Stimulated activated naive CD8-positive, alpha-beta T cell treated with anti-CD3 and anti-CD28 coated beads, Interleukin-15, Interleukin-2, amounts not matched to agents 100 U/mL and 50 U/mL, for 24 hours (primary cell): ENCODE measurements at regions not wholly inside any gene's neighbourhood (a gene's known extent, or its start where the extent isn't known, plus 50 kb on each side); places are given as distances from the start of the nearest gene placed in this dataset.

Experiments used
- ATAC-seq: fragments of 150-1000 bp; cut with Tn5 transposase; one replicate; pipeline ENCODE4 v1.10.0; 2021
- DNase-seq: peaks from one replicate; pipeline ENCODE4 v3.0.0; 2021

GRCh38 chr6:163906006-163906710, 491.6 kb downstream of the QKI start:
- ATAC-seq (no peak), DNase-seq (no peak)

DNA sequence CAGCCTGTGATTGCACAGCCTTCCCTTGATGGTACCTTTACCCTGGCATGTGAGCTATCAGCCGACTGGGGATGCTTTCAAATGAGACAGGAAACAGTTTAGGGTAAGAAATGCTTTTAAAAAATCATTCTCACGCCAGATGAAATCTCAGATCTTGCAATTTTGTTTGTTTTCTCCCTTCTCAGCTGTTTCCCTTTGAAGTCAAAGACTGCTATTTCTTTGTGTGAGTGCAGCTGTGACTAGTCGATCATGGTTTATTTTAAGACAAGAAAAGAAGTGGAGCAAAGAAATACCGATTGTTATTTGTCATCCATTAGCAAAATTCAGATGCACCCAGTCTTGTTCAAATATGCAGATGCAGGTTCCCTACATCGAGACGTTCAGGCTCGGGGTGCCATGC, 489.7 kb downstream of the QKI start:
- ATAC-seq (no peak), DNase-seq (no peak)

DNA sequence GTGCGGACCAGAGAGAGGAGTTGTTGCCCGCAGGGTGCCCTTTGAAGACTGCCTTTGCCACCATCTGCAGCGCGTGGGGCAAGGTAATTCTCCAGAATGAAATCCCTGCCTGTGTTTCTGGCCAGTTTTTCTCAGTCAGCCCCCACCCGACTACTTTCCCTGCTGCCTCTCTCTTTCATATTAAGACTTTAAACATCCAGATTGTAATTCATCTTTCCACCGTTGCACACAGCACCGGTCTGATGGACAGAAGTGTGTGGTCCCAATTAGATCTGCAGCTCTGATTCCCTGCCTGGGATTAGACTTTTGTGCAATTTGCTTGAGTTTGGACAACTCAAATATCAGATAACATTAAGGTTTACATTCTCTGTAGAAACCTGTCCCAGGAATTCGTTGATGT, 489.0 kb downstream of the QKI start:
- no peak for ATAC-seq
- DNase-seq = no peak

DNA sequence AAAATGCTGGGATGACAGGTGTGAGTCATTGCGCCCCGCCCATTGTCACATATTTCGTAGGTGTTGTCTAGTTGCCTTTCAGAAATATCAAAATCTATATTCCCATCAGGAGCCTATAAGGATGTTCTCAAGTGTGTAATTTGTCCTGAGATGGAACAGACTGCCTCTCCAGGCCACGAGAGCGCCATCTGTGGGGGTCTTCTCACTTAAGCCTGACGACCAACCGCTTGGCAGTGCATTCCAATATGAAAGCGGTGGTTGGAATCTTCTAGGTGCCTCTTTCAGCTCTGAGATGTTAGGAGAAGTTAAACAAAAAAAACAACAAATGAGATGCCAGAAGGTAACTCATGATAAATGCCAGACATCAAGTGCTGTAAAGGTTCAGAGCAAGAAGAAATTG, 488.5 kb downstream of the QKI start:
- DNase-seq (no peak), ATAC-seq (no peak)

DNA sequence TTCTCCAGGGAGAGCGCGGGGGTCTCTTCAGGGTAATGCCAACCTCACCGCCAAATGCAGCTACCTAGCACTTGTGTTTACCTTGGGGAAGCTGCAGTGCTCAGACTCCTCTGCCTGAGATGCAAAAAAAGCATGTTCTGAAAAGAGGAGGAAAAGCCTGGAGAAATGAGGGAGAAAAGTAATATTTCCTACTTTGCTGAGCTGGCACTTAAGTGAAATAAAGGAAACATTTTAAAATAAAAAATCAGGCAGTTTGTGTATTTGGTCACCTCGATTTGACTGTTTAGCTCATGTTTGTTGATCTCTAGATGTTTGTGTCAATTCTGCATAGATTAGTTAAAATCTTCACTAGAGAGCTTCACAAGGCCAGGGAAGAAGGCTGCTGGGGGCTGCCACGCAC, 487.2 kb downstream of the QKI start:
- ATAC-seq (no peak), DNase-seq (no peak)

DNA sequence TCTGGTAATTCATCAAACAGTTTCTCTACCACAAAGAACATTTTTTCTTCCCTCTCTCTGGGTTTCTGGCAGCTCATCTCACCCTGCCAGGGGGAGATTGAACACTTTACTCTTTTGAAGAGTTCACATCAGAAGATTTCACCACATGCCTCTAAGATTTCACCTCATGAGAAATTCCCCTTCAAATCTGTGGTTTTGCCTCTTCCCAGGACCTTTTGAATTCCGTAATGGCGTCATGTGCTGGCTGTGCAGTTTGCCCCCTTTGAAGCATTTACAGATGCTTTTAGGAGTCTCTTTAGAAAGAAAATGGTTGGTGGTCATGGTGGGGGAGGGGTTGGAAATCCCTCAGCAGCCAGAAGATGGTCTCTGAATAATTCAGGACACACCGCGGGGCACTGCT, 486.1 kb downstream of the QKI start:
- DNase-seq (no peak), ATAC-seq (no peak)

DNA sequence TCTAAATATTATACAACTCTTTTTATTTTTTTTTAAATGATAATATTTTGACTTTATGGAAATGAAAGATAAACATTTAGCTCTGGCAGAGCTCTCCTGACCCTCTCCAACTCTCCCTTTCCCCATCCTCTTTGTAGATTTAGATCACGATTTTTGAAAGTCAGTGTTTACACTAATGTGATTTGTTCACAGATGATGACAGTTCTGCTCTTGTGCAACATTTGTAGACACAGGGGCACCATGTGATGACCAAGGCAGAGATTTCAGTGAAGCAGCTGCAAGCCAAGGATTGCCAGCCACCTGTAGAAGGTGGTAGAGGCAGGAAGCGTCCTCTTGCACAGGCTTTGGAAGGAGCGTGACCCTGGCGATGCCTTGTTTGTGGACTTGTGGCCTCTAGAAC, 483.2 kb downstream of the QKI start:
- ATAC-seq (no peak), DNase-seq (no peak)

DNA sequence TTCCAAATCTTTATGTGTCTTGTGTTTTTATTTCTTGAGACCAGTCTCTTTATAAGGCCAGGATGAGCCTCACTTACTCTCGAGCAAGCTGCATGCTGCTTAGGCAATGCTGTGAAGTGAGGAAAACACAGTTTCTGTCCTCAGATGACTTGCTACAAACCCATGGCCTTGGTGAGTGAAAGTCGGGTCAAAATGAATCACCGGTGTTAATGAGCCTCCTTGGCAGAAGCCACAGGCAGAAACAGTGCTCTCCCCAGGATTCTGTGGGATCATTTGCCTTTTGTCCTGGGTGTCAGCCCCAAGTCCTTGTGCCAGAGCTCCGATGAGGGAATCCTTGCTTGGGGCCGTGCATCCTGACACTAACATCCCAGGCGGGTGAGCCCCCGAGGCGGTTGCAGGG, 482.5 kb downstream of the QKI start:
- no peak for DNase-seq
- no peak for ATAC-seq

GRCh38 chr6:163895162-163895561, 480.6 kb downstream of the QKI start:
- DNase-seq (no peak), ATAC-seq (no peak)

- DNase-seq (no peak), ATAC-seq (no peak)
These were observed 479.2 kb downstream of the QKI start for GRCh38 chr6:163893609-163894189.

GRCh38 chr6:163892824-163893561, 478.5 kb downstream of the QKI start:
- DNase-seq = no peak
- no peak for ATAC-seq

DNA sequence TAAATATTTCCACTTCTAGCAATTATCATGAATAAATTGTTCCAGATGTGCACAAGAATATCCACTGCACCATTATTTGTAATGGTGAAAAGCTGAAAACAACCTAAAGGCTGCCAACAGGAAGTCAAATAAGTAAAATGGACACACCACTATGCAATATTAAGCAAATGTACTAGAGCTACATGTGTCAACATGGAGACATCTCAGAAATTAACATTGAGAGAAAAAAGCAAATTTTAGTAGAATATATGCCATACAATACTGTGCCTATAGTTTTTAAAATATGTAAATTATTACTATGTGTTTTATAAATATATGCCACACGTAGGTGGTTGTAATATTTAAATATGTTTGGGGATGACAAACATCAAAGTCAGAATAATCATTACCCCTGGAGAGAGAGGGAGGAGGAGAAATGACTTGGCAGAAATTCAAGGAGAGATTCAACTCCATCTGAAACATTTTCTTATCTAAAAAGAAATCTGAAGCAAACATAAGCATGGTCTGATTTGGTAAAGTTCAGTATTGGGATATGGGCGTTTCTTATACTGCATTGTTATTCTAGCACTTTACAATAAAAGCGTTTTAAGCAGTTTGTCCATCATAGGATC, 475.5 kb downstream of the QKI start:
- no peak for DNase-seq
- no peak for ATAC-seq

DNA sequence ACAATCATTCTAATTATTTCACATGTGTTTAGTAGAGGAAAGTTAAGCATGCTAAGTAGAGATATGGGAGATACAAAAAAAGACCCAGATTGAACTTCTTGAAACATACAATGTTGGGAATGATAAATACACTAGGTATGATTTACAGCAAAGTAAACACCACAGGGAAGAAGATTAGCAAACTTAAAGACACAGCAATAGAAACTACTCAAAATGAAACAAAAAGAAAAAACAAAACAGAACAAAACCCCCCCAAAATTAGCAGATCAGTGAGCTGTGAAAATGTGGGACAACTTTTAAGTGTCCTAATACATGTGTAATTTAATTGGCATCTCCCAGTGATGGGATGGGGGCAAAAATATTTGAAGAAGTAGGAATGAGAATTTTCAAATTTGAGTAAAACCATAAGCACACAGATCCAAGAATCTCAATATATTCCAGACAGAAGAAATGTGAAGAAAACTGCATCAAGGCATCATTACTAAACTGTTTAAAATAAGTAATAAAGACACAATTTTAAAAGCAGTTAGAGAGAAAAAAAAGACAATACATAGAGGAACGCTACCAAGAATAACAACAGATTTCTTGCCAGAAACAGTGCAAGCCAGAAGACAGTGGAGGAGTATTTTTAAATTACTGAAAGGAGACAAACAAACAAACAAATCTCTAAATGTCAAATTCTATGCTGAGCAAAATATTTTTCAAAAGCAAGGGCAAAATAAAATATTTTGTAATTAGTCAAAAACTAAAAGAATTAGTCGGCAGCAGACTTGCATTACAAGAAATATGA, 473.7 kb downstream of the QKI start:
- DNase-seq (no peak), ATAC-seq (no peak)

GRCh38 chr6:163886428-163886827, 471.9 kb downstream of the QKI start:
- DNase-seq (no peak), ATAC-seq (no peak)

- ATAC-seq (no peak), DNase-seq (no peak)
These were observed 469.5 kb downstream of the QKI start for GRCh38 chr6:163883984-163884383.

- ATAC-seq = no peak
- no peak for DNase-seq
These were observed 464.2 kb downstream of the QKI start for GRCh38 chr6:163878698-163879097.

DNA sequence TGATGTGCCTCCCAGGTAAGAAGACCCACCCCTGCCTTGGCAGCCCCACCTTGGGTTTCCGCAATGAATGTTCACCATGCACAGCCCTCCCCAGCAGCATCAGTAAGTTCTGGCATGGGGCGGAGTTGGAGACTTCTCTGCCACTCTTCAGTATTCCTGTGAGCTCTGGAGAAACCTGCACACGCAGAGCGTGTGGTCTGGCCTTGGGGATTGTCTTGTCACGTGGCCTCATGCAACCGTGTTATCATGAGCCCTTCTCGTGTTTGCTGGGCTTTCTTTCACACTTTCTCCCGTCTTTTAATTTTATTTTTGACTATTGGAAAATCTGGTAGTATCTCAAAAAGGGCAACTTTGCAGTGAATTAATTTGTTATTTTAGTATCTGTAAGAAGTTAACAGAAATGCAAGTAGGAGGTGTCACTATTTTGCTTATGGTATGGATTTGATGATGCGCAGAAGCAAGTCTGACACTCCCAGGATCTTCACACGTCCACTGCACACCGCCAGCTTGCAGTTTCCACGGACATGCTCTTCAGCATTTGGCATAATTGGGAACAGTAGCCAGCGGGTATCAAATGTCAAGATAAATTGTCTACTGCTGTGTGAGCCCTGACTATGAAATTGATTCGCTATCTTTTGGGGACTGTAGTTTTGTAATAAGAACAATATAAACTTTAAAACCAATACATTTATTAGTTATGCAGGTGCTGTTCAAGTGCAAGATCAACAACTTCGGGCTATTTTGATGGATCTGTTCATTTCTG, 463.5 kb downstream of the QKI start:
- no peak for DNase-seq
- no peak for ATAC-seq

- ATAC-seq = no peak
- no peak for DNase-seq
These were observed 461.9 kb downstream of the QKI start for GRCh38 chr6:163876391-163876790.

GRCh38 chr6:163874784-163875183, 460.3 kb downstream of the QKI start:
- ATAC-seq (no peak), DNase-seq (no peak)

GRCh38 chr6:163872335-163872734, 457.8 kb downstream of the QKI start:
- DNase-seq = no peak
- no peak for ATAC-seq

DNA sequence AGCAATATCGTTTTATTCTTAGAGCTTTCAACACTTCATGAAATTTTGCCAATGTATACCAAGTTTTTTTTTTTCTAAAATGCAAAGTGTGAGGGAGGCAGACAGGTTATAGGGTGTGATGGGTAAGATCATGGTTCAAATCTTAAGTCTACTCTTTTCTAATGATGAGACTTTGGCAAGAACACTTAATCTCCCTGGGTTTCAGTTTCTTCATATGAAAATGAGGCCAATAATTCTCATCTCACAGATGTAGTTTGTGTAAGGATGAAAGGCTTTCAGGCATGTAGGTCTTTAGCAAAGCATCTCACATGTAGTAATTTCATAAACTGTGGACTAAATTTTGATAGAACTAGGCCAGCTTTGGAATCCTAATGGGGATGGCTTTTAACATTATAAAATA, 457.1 kb downstream of the QKI start:
- DNase-seq (no peak), ATAC-seq (no peak)
